ENCODE measurements at regions not wholly inside any gene's neighbourhood (a gene's known extent, or its start where the extent isn't known, plus 50 kb on each side); places are given as distances from the start of the nearest gene placed in this dataset.

DNA sequence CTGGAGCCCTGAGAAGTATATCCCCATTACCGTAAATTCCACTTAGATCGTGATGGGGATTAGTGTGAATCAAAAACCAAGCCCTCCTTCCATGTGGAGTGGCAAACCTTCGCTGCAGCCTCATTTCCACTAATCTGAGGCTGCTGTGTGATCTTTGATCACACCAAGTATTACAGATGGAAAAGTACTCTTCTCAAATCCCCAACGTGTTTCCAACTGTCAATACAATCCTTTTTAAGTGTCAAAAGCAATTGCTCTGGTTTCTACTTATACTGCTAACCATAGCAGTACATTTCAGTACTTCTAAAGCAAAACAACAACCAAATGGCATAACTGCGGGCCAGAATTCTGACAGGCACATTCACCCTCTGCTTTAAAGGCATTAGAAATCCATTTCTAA, 307.7 kb upstream of the ADAMTS16 start:
- TF ChIP-seq, protein P1, sequence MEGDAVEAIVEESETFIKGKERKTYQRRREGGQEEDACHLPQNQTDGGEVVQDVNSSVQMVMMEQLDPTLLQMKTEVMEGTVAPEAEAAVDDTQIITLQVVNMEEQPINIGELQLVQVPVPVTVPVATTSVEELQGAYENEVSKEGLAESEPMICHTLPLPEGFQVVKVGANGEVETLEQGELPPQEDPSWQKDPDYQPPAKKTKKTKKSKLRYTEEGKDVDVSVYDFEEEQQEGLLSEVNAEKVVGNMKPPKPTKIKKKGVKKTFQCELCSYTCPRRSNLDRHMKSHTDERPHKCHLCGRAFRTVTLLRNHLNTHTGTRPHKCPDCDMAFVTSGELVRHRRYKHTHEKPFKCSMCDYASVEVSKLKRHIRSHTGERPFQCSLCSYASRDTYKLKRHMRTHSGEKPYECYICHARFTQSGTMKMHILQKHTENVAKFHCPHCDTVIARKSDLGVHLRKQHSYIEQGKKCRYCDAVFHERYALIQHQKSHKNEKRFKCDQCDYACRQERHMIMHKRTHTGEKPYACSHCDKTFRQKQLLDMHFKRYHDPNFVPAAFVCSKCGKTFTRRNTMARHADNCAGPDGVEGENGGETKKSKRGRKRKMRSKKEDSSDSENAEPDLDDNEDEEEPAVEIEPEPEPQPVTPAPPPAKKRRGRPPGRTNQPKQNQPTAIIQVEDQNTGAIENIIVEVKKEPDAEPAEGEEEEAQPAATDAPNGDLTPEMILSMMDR (IDR thresholded peaks at IDR 0.05), result no peak
- no peak for TF ChIP-seq POLR2A (IDR thresholded peaks at IDR 0.05)

All from esophagus squamous epithelium (tissue), 4 donors.